NCI-H345 treated with DMSO at 0.1 percent for 48 hours (cell line): ENCODE measurements at regions not wholly inside any gene's neighbourhood (a gene's known extent, or its start where the extent isn't known, plus 50 kb on each side); places are given as distances from the start of the nearest gene placed in this dataset.
"Not testable (repeated sequence)": the region's sequence is repeated elsewhere in the genome, so short reads cannot be mapped to it uniquely, and the experiment has no call there.

ENCODE experiments used
- DNase-seq: peaks from one replicate; lab custom pipeline; 2025; ENCODE audit not compliant: unreplicated experiment; lab: John Stamatoyannopoulos, UW

GRCh38 chrX:110511238-110511637, 152.6 kb downstream of the RTL9 start:
- no peak for DNase-seq

DNA sequence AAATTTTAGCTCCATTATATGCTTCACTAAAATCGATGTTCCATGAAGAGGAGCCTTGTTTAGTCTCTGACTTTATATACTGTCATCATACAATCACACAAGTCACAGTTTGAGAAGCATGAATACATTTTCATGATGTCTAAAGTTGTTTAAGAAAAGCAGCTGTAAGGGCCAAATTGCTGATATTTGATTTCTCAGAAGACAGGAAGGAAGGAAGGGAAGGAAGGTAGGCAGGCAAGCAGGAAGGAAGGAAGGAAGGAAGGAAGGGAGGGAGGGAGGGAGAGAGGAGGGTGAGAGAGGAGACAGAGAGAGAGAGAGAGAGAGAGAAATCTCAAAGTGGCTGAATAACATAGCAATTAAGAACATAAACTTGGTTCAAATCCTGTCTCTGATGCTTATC, 153.7 kb downstream of the RTL9 start:
- no peak for DNase-seq

- DNase-seq, result no peak
These were observed 155.9 kb downstream of the RTL9 start for GRCh38 chrX:110514509-110514908.

GRCh38 chrX:110519501-110519900, 160.9 kb downstream of the RTL9 start:
- DNase-seq, result no peak

GRCh38 chrX:110519906-110520452, 161.3 kb downstream of the RTL9 start:
- DNase-seq, result no peak

DNA sequence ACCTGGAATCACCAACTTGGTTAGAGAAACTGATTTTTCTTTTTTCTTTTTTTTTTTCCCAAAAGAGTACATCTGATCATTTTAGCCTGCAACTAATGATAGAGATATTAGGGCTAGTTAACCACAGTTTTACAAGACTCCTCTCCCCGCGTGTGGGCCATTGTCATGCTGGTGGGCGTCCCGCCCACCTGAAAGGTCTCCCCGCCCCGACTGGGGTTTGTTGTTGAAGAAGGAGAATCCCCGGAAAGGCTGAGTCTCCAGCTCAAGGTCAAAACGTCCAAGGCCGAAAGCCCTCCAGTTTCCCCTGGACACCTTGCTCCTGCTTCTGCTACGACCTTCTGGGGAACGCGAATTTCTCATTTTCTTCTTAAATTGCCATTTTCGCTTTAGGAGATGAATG, 162.0 kb downstream of the RTL9 start:
- not testable (repeated sequence) for DNase-seq

DNA sequence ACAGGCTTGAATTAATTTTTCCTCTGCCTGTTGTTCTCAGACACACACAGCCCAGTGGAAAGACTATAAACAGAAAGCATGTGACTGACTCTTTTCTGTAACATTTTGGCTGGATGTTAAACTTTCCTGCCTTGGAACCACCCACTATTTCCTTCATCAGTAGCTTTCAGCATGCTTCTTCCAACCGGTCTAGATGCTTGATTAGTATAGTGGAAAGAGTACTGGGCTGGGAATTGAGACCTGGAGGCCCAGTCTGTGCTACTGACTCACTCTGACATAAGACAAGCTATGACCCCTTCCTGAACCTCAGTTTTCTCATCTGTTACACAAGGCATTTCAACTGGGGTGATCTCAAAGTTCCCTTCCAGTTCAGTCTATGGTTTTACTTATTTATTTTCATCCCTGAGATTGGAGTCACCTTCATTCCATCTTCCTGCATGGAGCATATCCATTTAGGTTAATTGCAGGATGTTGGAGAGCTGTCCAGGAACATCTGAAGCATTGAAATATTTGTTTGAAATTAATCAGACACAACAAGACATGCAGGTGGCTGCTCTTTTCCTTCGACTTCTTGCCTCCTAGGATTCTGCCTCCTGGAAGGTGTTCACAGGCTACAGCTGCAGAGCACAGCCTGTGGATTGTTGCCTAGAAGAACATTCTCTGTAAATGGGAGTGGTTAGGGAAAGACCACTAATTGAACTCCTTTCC, 173.4 kb downstream of the RTL9 start:
- DNase-seq, result no peak

DNA sequence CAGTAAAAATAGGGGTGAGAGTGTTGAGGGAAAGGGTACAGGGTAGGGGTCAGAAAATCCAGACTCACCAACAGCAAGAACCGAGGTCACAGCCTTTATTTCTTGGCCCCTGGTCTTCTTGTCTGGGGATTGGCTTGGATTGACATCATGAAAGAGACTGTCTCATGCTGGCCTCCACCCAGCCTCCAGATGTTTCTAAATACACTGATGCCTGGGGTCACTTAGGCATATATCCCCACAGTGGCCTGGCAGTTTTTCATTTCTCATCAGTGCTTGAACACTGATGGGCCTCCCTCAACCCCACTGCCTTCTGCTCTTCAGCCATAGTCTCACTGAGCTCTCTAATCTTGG, 173.9 kb downstream of the RTL9 start:
- no peak for DNase-seq

DNA sequence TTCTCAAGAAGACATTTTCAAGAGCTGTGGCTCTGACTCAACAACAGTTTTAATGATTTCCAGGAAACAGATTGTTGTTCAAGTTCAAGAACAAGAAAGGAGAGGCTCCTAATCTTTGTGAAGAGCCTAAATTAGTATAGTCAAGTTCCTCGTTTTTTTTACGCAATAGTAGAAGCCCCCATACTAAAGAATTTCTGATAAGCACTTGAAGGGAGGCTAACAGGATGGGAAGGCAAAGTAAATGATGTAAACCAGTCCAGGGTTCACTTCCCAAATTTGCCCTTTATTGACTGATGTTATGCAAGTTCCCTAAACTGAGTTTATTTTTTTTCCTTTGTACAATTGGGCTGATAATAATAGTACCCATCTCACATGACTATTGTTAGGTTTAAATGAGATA, 178.2 kb downstream of the RTL9 start:
- no peak for DNase-seq

DNA sequence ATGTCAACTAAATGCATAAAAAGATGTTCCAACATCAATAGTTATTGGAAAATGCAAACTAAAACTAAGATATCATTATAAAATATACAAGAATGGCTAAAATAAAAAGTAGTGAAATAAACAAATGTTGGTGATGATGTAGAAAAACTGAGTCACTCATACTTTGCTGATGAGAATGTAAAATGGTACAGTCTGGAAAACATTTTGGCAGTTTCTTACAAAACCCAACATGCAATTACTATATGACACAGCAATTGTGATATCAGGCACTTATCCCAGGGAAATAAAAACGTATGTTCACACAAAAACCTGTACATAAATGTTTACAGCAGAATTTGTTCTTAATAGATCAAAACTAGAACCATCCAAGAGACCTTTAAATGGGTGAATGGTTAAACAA, 182.6 kb downstream of the RTL9 start:
- no peak for DNase-seq

- not testable (repeated sequence) for DNase-seq
These were observed 192.2 kb downstream of the RTL9 start for GRCh38 chrX:110550854-110551253.

- no peak for DNase-seq
These were observed 199.2 kb downstream of the RTL9 start for GRCh38 chrX:110557864-110558263.

DNA sequence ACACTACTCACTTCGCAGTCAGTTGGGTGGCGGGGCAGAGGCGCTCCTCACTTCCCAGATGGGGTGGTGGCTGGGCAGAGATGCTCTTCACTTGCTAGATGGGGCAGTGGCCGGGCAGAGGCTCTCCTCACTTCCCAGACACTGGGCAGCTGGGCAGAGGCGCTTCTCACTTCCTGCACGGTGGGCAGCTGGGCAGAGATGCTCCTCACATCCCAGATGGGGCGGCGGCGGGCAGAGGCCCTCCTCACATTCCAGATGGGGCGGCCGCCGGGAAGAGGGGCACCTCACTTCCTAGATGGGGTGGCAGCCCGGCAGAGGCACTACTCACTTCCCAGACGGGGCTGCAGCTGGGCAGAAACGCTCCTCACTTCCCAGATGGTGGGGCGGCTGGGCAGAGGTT, 199.8 kb downstream of the RTL9 start:
- no peak for DNase-seq

GRCh38 chrX:110561034-110561433, 202.4 kb downstream of the RTL9 start:
- DNase-seq, result no peak

DNA sequence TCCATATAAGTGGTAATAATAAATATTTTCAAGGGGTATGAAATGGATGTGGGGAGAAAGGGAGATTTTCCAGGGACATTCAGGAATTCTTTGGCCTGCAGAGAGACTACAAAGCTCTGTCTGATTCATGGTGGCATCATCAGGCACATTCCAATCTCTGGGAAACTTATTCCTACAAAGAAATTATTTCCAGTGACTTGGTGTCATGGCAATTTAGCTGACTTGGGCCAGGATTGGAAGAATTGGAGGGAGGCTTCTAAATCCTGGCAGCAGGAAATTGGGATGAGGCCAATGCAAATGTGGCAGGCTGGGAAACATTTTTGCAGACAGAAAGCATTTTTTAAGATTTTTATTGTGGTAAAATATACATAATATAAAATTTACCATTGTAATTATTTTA, 204.6 kb downstream of the RTL9 start:
- no peak for DNase-seq

DNA sequence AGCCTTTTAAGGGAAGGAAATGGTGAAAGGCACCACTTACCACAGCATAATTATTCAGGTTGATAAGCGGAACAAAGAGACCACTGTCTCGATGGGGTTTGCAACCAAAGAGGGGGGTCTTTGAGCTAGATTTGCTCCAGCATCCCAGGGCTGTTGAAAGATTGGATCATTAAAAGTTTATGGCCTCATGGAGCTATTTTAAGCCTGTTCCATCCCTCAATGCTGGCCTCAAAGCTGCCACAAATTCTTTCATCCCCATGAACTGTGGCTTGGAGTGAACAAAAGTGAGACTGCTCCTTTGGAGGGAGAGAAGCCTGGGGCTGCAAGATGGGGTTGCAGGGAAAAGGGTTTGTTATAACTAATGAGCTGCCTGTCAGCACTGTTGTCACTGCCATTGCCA, 209.8 kb downstream of the RTL9 start:
- DNase-seq, result no peak

- DNase-seq, result no peak
These were observed 210.9 kb downstream of the RTL9 start for GRCh38 chrX:110569506-110569905.

- DNase-seq, result no peak
These were observed 217.3 kb downstream of the CHRDL1 start for GRCh38 chrX:110578270-110578669.

DNA sequence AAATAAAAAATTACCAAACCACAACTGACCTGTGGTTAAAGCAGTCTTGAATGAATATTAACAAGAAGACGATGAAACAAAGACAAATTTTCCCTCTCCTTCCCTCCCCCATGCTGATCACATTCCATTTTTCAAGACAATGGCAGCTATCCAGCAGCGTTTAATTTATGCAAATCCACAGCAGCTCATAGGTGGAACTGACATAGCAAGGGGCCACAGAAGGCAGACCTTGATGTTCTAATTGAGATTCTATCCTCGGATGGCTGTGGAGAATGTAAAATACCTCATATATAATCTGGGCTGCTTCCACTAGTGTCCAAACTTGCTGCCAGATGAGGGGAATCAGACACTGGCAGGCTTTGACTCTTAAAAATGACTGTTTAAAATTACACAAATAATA, 211.5 kb downstream of the CHRDL1 start:
- no peak for DNase-seq

DNA sequence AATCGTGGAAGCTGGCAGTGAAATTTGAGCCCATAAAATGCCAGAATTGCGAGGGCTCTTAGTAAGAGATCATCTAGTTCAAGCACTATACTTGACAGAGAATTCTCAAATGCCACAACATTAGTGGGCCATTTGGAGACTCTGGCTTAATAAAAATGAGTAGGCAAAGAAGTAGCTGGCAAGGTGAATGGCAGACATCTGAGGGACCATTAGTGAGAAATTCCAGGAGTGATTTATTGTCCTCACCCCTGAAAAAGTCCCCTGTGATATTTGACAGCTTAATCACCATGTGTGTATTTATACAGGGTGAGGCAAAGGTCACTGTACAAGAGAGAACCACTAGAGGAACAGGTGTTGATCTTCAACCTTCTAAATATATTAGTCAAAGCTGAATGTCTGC, 207.5 kb downstream of the CHRDL1 start:
- DNase-seq, result no peak

DNA sequence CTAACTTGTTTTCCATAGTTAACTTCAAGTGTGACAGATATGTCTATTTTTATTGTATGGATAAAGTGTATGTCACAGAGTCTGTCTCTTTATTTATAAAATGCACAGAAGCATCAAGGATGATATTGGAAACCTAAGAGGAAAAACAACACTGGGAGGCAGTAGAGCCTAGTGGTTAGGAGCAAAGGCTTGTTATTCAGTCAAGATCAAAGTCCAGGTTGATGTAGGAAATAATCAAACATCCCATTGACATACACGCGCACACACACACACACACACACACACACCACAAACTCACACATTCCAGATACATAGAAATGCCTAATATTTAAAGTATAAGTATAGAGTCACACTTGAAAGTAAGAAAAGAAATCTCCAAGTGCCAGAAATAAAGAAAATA, 206.8 kb downstream of the CHRDL1 start:
- DNase-seq, result no peak

DNA sequence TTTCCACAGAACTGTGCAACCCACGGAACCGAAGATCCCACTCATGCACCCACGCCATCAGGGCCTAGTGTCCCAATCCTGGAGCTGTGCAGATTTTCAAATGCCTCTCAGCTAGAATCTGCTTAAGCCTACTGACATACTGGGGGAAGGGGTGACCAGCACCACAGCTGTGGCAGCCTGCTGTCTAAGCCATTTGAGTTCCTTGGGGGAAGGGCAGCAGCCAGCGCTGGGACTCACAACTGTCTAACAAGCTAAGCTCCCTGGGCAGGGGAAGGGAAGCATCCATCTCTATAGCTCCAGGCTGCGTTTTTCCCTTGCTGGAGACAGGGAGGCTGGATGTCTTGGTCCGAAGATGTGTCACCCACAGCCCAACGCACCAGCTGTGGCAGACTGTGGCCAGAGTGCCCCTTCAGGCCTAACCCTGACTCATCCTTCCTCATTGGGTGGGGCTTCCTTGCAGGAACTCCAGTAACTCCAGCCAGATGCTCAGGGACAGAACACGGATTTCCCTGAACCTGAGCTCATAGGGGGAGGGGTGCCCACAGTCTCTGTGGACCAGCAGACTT, 194.8 kb downstream of the CHRDL1 start:
- DNase-seq, result no peak

DNA sequence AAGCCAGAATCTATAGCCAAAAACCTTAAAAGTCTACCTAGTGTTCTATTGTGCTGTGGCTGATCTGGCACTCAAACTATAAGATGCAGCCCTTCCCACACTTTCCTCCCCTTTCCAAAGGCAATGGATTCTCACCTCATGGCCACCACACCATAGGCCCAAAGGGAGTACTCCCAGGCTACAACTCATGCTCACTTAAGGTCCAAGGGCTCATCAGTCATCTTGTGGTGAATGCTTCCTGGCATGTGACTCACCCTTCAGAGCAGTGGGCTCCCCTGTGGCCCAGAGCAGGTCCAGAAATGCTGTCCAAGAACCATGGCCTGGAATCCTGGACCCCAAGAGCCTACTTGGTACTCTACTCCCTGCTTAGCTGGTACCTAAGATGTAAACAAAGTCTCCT, 181.0 kb downstream of the CHRDL1 start:
- DNase-seq, result no peak
